ENCODE measurements at regions not wholly inside any gene's neighbourhood (a gene's known extent, or its start where the extent isn't known, plus 50 kb on each side); places are given as distances from the start of the nearest gene placed in this dataset.

DNA sequence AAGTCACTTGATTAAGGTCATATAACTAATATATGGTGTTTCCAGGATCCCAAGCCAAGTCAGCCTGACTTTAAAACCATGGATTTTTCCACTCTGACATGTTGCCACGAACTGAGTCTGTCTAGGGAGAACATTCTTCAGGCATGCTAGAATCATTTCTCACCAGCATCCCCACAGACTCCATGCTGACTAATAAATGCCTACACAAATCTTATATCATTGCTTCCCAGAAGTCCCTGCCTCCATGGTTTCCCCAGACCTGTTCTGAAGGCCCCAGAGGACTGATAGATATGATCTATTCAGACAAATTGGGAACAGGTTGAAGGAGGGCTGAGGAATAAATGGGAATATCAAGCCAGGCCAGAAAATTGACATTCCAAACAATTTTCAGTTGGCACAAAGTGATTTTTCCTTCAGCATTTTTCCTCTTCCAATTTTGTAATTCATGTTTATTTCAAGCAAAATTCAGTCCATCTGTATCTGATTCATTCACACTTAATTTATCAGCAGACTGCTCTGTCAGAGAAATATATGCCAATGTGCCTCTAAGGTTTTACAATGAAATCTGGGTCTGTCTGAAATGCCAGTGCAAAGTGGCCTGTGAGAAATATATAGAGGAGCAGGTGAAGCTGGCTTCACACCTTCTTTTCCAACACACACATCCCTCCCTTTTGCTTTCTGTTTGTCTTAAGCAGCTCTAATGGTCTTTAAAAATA lies 413.6 kb upstream of the TNC start:
- H2BK120ac ChIP-seq (ENCODE audit: low read depth, low read length, poor library complexity, severe bottlenecking) = no peak overlapping the region
- no peak overlapping the region for H3K14ac ChIP-seq (ENCODE audit: insufficient read depth, low read length)
- no peak overlapping the region for H4K8ac ChIP-seq (replicated peaks; ENCODE audit: insufficient read length, low read depth, low read length)
- no peaks in the 10 kb centered on the region for H3K79me1 ChIP-seq (ENCODE audit: insufficient read depth, low read depth, low read length, poor library complexity, severe bottlenecking)
- H3K36me3 Mint-ChIP-seq (ENCODE audit: insufficient read depth in 1 of 3, low read depth in 3 of 3) = peaks cover 0 to 5% (median 0%) of the 10 kb centered on the region in 3 experiments; a peak in 2 of 7 replicates
- no peak overlapping the region for H2BK15ac ChIP-seq (ENCODE audit: low read depth, low read length)
- no peak overlapping the region for H3K9ac ChIP-seq (ENCODE audit: extremely low read depth, insufficient read length, low read length)
- H3K4ac ChIP-seq (ENCODE audit: low read depth, low read length) = no peak overlapping the region
- no peaks in the 10 kb centered on the region for H3K27me3 Mint-ChIP-seq (ENCODE audit: low read depth)
- H3K4me1 Mint-ChIP-seq = no peaks in the 10 kb centered on the region
- H4K20me1 ChIP-seq (ENCODE audit: control insufficient read depth, insufficient read depth, insufficient read length) = no peaks in the 10 kb centered on the region
- no peak overlapping the region for H2BK12ac ChIP-seq (ENCODE audit: insufficient read length, low read depth, low read length)
- no peaks in the 10 kb centered on the region for H3K4me1 ChIP-seq (ENCODE audit: insufficient read depth, low read length)
- no peak overlapping the region for H4K5ac ChIP-seq (ENCODE audit: insufficient read length, low read depth, low read length)
- H3T11ph ChIP-seq (ENCODE audit: low read length) = no peak overlapping the region
- whole genome bisulfite sequencing (ENCODE audit: extremely low coverage, insufficient read length, low lambda C conversion rate) = no CpG with 5 or more reads among the region's 1 CpG
- no peak overlapping the region for H3K23ac ChIP-seq (ENCODE audit: insufficient read length, low read depth, low read length)
- H2AFZ ChIP-seq (ENCODE audit: low read length) = no peak overlapping the region
- no peak overlapping the region for H2BK5ac ChIP-seq (ENCODE audit: insufficient read length, low read length)
- TF ChIP-seq, protein P1, sequence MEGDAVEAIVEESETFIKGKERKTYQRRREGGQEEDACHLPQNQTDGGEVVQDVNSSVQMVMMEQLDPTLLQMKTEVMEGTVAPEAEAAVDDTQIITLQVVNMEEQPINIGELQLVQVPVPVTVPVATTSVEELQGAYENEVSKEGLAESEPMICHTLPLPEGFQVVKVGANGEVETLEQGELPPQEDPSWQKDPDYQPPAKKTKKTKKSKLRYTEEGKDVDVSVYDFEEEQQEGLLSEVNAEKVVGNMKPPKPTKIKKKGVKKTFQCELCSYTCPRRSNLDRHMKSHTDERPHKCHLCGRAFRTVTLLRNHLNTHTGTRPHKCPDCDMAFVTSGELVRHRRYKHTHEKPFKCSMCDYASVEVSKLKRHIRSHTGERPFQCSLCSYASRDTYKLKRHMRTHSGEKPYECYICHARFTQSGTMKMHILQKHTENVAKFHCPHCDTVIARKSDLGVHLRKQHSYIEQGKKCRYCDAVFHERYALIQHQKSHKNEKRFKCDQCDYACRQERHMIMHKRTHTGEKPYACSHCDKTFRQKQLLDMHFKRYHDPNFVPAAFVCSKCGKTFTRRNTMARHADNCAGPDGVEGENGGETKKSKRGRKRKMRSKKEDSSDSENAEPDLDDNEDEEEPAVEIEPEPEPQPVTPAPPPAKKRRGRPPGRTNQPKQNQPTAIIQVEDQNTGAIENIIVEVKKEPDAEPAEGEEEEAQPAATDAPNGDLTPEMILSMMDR (conservative IDR thresholded peaks at IDR 0.05) = no peak
- H3K27ac ChIP-seq (ENCODE audit: insufficient read length, low read depth, low read length) = no peak overlapping the region
- H3K23me2 ChIP-seq (ENCODE audit: insufficient read length, low read depth, low read length, poor library complexity, severe bottlenecking) = no peaks in the 10 kb centered on the region
- H3K79me2 ChIP-seq (ENCODE audit: insufficient read depth, low read length) = no peaks in the 10 kb centered on the region
- H3K9me3 ChIP-seq (ENCODE audit: control insufficient read depth, low read depth, low read length) = no peaks in the 10 kb centered on the region
- no peak overlapping the region for H2AK5ac ChIP-seq (ENCODE audit: insufficient read length, low read length)
- no peak overlapping the region for H4K91ac ChIP-seq (ENCODE audit: insufficient read length, low read depth, low read length)
- no peaks in the 10 kb centered on the region for H3K27me3 ChIP-seq (ENCODE audit: insufficient read depth, low read length)
- H3K18ac ChIP-seq (ENCODE audit: insufficient read length, low read depth, low read length) = no peak overlapping the region
- H3K56ac ChIP-seq (ENCODE audit: insufficient read length, low read depth, low read length) = no peak overlapping the region
- peak overlapping the region in 1 of 3 experiments; percentile 55; a peak in 1 of 7 replicates for H3K27ac Mint-ChIP-seq
- H3K4me2 ChIP-seq (ENCODE audit: insufficient read depth, insufficient read length, low read length) = no peak overlapping the region
- H3K9me3 Mint-ChIP-seq = peaks cover 0 to 5% of the 10 kb centered on the region in 2 experiments; a peak in 2 of 5 replicates
- H3K4me3 Mint-ChIP-seq = no peak overlapping the region
- H2BK20ac ChIP-seq (ENCODE audit: low read depth, low read length, poor library complexity, severe bottlenecking) = no peak overlapping the region
- DNase-seq = no peak
